ENCODE measurements at regions not wholly inside any gene's neighbourhood (a gene's known extent, or its start where the extent isn't known, plus 50 kb on each side); places are given as distances from the start of the nearest gene placed in this dataset.

DNA sequence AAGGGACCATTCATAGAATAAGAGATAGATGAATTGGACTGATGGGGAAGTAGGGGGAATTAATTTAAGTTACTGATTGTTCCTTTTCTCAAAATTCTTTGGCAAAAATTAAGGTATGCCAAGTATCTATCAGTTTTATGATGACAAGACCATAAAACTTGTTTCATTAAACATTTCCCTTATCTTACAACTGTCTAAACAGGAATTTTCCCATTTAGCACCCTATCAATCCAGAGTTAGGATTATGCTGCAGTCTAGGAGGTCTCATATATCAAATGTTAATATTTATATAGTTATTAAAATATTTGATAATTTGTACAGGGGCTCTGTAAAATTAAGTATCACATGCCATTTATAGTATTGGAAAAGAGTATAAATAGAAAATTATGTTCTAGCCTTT, 51.5 kb upstream of the ARID1B start:
- no peak for DNase-seq (ENCODE audit: low read depth in 2 of 2)

DNA sequence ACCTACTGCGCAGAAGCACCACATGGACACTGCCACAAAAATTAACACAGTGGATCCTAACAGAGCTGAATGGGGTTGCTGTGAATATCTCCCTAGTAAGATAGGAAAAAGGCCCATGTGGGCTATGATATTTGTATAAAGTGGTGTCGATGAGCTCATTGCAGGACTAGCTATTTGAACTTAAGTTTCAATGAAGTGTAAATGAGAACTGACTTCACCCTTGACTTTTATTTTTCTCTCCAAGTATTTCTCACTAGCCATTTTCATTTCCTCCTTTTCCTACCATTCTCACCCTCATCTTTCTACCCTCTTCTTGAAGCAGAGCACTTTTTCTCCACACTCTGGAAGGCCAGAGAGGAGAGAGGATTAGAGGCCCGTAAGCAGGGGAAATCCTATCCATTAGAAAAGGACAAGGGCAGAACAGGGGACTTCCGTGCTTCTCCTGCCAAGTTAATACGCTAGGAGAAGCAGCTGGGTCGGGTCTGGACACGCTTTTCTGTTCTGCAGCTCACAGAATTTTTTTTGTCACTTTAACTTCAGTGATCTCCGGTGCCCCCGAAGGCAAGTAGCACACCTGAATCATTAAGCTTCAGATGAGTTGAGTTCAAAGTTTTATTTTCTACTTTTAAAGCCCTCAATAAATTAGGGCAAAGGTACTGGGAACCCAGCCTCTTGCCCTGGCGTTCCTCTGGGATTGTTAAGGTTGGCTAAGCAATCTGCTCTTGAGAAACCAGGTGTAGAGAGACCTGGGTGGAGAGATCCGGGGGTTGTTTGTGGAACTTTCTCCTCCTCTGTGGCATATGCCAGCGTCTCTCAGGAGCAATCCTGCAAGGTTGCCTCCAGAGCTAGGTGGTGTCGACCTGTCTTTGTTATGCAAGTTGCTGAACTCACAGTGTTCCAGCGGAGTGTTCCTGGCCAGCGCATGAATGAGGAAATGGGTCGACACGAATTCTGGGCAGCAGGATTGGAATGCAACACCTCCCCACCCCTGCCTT, 56.2 kb upstream of the ARID1B start:
- no peak for DNase-seq (ENCODE audit: low read depth in 2 of 2)

DNA sequence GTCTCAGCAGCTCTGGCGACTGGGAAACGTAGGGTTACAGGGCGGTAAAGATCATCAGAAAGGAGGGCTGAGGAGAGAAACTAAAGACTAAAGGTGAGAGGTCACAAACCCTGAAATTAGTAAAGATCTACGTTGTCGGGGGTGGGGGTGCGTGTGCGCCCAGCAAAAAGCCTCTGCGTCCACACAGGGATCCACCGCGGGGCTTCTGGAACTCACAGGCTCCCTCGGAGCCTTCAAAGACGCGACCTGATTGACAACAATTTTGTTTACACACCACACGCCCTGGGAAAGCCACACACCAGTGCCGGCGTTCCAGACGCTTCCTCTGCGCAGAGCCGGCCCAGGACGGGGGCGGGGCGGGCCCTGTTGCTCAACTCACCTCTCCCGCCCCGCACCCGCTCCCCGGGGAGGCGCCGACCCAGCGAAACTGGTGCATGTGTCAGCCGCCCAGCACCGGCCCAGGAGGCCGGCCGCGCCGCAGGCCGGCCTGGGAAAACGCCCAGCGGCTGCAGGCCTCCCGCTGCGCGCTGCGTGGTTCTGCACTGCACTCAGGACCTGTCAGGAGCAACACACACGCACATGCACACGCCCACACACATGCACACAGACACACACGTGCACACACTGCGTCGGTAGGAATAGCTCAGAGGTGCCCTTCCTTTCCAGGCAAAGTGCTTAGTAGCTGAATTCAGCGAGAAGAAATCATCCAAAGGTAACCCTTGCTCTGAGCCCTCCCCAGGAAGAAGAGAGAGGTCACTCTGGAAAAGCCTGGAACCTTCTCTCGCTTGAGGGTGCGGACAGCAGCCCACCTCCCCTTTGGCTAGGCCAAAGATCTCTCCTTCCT, 57.2 kb upstream of the ARID1B start:
- DNase-seq (ENCODE audit: low read depth in 2 of 2), result peak; percentile 69 to 72

DNA sequence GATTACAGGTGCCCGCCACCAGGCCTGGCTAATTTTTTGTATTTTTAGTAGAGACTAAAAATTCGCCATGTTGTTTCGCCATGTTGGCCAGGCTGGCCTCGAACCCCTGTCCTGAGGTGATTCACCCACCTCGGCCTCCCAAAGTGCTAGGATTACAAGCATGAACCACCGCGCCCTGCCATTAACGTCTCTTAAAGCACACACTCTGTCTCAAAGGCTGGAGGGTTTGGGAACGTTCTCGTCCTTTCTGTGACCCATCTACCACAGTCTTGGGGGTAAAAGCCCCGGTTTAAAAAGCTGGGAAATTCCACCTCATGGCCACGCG, 57.8 kb upstream of the ARID1B start:
- DNase-seq (ENCODE audit: low read depth in 2 of 2), result no peak

DNA sequence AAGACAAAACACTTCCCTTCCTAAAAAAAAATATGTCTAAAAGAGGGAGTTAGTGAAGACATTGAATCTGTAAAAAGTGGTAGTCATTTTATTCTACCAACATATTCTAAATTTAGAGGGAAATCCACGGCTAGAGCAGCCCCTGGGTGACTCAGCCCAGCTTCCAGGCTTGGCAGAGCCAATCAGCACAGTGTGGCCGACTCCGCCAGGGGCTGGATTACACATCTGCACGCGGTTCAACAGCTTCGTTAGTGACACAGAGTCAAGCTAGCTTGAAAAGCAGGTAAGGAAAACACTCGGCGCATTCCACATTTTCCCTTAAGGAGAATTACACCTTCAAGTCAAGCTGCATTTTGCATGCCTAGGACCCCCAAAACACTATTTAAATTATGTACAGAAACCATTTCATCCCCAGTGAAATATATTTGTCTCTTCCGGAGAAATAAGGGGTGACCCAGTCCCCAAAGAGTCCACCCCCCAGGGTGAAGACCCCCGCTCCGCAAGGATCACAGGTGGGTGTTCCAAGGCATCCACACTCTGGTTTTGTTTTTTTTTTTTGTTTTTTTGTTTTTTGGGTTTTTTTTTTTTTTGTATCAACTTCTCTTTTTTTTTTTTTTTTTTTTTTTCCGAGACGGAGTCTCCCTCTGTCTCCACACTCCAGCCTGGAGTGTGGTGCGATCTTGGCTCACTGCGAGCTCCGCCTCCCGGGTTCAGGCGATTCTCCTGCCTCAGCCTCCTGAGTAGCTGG, 58.4 kb upstream of the ARID1B start:
- DNase-seq (ENCODE audit: low read depth in 2 of 2), result no peak

DNA sequence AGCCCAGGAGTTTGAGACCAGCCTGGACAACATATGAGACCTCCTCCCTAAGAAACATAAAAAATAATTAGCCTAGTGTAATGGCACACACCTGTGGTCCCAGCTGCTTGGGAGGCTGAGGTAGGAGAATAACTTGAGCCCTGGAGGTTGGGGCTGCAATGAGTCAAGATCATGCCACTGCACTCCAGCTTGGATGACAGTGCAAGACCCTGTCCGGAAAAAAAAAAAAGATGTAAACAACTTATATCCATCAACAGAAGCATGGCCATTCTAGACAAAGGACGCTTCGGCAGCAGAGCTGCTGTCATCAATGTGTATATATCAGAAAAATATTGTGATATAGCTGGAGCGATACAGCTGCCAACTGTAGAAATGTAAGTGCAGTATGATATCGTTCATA, 59.6 kb upstream of the ARID1B start:
- DNase-seq (ENCODE audit: low read depth in 2 of 2), result no peak

DNA sequence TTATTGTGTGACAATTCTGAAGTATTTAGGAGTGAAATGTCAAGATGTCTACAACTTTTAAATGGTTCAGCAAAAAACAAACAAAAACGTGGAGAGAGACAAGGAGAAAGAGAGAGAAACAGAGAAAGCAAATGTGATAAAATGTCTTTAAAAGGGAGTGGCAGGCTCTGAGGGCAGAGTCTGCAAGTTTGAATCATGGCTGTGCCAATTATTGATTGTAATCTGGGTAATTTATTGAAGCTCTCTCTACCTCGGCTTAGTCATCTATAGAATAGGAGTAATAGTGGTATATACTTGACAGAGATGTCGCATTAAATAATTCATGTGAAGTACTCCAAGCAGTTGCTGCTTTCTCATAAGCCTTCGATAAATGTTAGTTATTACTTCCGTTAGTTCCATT, 61.3 kb upstream of the ARID1B start:
- no peak for DNase-seq (ENCODE audit: low read depth in 2 of 2)

GRCh38 chr6:156713548-156713947, 63.6 kb upstream of the ARID1B start:
- no peak for DNase-seq (ENCODE audit: low read depth in 2 of 2)

DNA sequence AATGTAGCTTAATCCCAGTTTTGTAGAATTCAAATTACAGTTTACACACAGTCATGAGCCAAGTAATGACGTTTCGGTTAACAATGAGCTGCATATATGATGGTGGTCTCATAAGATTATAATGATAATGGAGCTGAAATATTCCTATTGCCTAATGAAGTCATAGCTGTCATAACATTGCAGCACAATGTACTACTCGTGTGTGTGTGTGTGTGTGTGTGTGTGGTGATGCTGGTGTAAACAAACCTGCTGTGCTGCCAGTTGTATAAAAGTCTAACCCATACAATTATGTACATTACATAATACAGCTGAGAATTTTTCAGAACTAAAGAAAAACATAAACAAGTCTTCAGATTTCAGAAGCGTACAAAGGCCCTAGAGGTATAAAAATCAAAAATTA, 66.7 kb upstream of the ARID1B start:
- no peak for DNase-seq (ENCODE audit: low read depth in 2 of 2)

DNA sequence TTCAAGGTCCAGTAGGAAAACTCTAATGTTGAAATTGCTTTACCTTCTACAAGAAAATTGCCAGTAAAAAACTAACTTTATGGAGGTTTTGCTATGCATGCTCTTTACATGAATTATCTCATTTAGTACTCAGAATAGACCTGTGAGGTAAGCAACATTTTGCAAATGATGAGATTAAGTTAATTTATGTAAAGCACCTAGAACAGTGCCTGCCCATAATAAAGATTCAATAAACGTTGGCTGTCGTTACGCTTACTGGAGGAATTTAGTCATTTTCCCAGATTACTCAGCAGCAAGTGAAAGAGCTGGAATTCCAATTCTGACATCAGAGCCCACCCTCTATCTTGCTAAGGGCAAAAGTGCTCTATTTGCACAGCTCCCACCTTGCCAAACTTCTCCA, 69.4 kb upstream of the ARID1B start:
- DNase-seq (ENCODE audit: low read depth in 2 of 2), result no peak

DNA sequence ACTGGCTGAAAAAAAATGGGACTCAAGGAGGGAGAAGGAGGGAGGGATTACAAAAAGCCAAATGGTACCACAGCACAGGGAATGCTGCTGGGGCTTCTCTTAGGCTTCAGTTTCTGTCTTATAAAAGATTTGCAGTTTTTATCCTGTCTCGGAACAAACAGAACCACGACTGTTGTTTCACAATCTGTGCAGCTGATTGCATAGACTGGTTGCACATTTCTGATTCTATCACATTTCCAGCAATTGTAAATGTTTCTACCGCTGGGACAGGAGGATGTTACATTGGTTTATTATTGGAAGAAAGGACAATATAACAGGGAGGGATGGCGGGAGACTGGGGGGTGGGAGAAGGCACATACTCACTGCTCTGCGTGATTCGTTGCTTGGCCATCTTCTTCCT, 73.5 kb upstream of the ARID1B start:
- no peak for DNase-seq (ENCODE audit: low read depth in 2 of 2)

GRCh38 chr6:156701966-156702365, 75.2 kb upstream of the ARID1B start:
- no peak for DNase-seq (ENCODE audit: low read depth in 2 of 2)

- DNase-seq (ENCODE audit: low read depth in 2 of 2), result no peak
These were observed 76.6 kb upstream of the ARID1B start for GRCh38 chr6:156700440-156701057.

GRCh38 chr6:156699935-156700334, 77.2 kb upstream of the ARID1B start:
- DNase-seq (ENCODE audit: low read depth in 2 of 2), result no peak

GRCh38 chr6:156699017-156699421, 78.2 kb upstream of the ARID1B start:
- DNase-seq (ENCODE audit: low read depth in 2 of 2), result peak; percentile 40 to 45

GRCh38 chr6:156698239-156699016, 78.8 kb upstream of the ARID1B start:
- no peak for DNase-seq (ENCODE audit: low read depth in 2 of 2)

DNA sequence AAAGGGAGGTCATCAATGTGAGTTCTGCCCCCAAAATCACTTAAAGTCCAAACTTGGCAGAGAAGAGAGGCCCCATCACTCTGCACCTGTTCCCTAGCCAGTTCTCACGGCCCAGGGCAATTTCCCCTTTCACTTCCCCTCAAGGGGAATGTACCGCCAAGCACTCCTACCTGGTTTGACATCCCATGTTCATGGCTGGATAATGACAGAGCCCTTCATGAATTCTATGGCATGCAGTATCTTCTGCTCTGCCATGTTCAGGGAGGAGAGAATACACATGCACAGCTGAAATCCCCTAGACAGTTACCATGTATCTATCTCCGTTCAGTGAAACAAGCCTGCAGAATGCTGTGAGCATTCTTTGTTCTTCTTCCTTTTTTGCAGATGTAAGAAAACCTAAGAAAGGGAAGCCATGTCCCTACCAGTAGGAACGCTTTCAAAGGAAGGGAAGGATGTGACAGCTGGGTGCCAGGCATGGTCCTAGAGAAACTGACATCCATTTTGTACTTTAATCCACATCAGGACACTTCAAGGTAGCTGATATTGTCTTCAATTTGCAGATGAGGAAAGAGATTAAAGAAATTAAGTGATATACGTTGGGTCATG, 79.8 kb upstream of the ARID1B start:
- no peak for DNase-seq (ENCODE audit: low read depth in 2 of 2)

- no peak for DNase-seq (ENCODE audit: low read depth in 2 of 2)
These were observed 81.4 kb upstream of the ARID1B start for GRCh38 chr6:156695742-156696141.

GRCh38 chr6:156694679-156695078, 82.5 kb upstream of the ARID1B start:
- DNase-seq (ENCODE audit: low read depth in 2 of 2), result no peak

DNA sequence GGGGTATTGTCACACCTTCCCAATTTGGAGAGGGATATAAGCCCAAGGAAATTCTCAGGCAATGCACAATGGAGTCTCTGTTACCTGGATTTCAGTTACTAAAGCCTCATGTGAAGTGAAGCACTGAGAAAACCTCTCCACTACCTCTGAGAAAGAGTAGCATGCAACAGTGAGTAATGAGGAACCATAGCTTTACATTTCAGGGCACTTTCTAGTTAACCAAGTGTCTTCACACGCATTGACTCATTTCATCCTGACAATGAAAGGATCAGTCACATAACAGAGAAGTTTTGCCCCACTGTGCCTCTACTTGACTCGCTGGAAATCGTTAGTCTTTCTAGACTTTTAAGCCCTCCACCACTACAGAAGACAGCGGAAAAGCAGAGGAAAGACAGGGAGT, 86.2 kb upstream of the ARID1B start:
- DNase-seq (ENCODE audit: low read depth in 2 of 2), result no peak

- no peak for DNase-seq (ENCODE audit: low read depth in 2 of 2)
These were observed 87.5 kb upstream of the ARID1B start for GRCh38 chr6:156689656-156690055.

All from fibroblast of skin of left quadriceps (primary cell).